ENCODE measurements at regions not wholly inside any gene's neighbourhood (a gene's known extent, or its start where the extent isn't known, plus 50 kb on each side); places are given as distances from the start of the nearest gene placed in this dataset.
A peak's percentile ranks its signal among the peaks of the same experiment; 100 is the strongest.
"Not testable (repeated sequence)": the region's sequence is repeated elsewhere in the genome, so short reads cannot be mapped to it uniquely, and the experiment has no call there.

DNA sequence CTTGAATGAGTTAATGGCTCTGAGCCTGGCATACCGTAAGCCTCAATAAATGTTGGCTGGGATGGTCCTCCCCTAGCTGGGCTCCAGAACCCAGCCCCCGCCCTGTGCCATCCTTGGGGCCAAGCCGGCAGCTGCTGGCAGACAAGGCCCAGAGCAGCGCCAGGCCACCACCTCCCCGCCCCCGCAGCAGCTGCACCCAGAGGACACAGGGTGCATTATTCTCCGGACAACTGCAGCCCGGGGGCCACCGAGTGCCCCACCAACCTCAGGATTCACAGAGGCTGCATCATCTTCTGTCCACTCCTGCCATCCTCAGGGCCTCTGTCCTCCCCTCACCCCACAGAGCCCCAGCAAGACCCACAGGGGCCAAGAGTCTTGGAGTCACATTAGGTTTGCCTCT is 92.7 kb downstream of the NCOR2 start:
- DNase-seq: no peak

DNA sequence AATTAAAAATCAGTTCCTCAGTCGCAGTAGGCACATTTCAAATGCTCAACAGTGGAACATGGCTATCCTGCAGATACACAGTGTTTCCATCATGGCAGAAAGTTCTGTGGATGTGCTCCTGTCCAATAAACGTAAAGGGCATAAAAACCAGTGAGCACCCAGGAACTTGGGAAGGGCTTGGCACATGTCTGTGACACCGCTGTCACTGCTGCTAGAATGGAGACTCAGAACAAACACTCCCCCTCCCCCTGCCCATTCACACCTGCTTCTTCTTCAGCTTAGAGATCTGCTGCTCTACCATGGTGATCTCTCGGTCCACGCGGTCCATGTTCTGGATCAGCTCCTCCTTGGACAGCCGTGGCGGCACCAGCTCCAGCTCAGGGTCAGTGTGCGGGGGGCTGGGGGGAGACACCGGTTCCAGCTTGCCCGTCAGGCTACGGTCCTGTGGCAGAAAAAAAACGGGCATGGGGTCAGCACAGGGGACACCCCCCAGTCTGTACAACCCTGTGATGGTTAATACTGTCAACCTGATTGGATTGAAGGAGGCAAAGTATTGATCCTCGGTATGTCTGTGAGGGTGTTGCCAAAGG is 94.6 kb downstream of the NCOR2 start:
- DNase-seq: no peak

DNA sequence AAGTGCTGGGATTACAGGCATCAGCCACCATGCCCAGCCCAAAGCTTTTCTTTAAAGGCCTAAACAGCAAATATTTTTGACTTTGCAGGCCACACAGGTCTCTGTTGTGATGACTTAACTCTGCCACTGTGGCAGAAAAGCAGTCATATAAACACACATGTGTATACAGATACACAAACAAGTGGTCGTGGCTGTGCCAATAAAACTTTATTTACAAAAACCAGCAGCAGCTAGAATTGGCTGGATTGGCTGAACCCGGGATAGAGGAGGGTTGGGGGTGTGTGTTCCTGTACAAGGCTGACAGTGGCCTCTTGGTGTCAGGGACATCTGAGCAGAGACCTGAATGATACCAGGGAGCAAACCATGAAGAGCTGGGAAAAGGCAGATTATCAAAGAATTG is 95.6 kb downstream of the NCOR2 start:
- DNase-seq: no peak

DNA sequence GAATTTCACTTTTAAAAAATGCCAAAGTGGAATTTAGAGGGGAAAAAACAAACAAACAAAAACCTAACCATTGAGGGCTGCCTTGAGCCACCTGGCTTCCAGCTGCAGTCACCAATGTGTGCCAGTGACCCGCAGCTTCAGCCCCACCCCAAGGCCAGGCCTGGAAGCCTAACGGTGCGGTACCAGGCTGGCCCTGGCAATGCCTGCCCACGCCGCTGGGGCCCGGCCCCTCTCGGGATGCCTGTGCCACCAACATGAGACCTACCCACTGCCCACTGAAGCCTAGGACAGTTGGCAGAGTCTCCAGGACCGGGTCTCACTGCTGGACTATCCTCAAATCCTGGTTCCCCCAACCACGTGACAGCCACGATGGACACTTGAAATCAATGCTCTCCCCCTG is 96.6 kb downstream of the NCOR2 start:
- DNase-seq: no peak

DNA sequence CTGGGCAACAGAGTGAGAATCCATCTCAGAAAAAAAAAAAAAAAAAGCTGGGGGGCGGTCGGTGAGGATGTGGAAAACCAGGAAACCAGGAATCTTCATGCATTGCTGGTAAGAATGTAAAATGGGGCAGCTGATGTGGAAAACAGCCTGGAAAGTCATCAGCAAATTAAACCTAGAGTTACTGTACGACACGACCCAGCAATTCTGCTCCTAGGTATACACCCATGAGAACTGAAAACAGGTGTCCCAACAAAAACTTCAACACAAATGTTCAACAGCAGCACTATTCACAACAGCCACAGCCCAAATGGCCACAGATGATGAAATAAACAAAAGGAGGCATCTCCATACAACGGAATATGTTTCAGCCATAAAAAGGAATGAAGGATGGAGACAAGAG is 97.3 kb downstream of the NCOR2 start:
- DNase-seq: no peak

DNA sequence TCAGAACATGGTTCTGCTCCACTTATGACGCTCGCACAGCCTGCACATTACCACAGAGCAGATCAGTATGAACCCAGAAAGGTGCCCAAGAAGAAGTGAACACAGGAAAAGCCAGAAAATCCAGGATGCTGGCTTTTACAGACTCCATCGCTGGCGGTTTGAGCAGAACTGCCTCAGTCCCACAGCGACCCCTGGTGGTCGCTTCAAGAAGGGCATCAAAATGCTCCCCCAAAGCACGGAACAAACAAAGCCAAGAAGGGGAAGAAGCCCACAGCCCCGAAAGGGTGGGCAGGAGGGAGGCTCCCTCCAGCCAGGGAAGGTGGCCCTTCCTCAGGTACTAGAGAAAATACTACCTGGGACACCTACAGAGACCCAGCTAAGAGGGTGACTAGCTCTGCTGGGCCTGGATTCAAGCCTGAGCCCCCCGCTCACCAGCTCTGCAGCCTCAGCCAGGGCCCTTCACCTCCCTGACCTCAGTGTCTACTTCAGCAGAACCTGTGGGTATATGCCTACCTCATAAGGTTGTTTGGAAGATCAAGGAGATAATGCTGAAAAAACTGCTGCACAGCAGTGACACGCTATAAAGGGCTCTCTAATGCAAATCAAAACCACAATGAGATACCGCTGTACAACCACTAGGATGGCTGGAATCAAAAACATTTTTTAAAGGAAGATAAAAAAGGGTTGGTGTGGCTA is 98.1 kb downstream of the NCOR2 start:
- no peak for DNase-seq

DNA sequence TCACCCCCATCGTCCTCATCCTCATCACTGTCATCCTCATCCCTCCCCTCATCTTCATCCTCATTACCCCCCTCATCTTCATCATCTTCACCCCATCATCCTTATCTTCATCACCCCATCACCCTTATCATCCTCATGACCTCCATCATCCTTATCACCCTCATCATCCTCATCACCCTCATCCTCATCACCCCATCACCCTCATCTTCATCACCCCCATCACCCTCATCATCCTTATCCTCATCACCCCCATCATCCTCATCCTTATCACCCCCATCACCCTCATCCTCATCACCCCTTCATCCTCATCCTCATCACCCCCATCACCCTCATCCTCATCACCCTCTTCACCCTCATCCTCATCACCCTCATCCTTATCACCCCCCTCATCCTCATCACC is 99.9 kb downstream of the NCOR2 start:
- not testable (repeated sequence) for DNase-seq

DNA sequence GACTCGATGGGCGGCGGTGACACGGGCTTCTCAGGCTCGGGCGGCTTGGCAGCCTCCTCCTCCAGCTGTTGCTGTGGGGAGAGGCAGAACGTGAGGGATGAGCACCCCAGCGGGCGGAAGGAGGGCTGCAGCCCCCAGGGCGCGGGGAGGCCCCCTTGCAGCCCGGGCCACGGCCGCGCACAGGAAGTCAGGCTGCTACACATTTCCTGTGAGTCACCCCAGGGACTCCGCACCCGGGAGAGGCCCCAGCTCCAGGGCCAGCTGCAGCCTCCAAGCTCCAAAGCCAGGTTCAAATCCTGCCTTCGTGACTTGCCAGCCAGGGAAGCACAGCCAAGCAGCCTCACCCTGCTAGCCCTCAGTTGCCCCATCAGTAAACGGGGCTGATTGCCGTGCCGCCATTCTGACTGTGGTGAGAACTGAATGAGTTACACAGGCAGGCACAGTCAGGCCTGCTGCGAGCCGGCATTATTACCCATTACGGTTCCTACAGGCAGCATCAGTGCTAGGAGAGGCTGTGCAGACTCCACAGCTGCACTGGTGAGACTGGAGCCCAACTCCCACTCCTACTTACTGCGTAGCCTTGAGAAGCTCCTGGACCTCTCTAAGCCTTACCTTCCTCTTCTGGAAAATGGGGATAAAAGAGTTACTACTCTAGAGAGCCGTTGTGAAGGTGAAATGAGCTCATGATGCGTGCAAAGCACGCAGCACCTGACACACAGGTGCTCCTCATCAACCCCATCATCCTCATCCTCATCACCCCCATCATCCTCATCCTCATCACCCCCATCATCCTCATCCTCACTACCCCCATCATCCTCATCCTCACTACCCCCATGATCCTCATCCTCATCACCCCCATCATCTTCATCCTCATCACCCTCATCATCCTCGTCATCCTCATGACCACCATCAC is 100.9 kb downstream of the NCOR2 start:
- peak; percentile 94 for DNase-seq

DNA sequence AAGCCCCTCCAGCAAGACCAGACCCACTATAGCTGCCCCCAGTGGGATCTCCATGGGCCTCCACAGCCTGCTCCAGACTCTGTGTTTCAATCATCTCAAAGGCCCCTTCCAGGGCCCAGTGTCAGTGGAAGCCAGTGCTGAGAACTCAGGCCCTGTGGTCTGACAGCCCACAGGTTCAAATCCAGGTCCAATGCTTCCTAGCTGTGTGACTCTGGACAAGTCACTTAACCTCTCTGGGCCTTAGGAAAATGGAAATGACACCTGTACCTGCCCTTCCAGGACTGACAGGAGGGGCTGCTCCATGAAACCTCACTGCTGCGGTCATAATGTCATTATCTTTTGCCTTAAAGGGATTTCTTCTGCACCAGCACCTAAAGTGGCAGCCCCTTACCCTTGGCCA is 101.9 kb downstream of the NCOR2 start:
- no peak for DNase-seq

DNA sequence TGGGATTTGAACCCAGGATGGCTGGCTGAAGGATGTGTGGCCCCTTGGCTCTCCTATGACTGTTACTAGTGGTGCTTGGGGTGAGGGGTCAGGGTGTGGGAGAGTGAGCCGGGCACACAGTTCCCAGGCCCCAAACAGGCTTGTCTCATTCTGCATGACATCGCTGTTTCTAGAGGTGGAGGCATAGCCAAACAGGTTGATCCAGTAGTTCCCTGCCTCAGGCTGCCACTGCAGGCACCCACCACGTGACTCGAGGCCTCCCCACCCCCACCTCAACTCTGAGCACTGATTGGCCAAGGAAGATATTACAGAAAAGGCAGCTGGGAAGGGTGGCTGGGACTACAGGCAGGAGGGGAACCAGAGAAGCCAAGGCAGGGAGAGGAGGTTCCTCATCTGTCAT is 102.6 kb downstream of the NCOR2 start:
- DNase-seq: no peak

DNA sequence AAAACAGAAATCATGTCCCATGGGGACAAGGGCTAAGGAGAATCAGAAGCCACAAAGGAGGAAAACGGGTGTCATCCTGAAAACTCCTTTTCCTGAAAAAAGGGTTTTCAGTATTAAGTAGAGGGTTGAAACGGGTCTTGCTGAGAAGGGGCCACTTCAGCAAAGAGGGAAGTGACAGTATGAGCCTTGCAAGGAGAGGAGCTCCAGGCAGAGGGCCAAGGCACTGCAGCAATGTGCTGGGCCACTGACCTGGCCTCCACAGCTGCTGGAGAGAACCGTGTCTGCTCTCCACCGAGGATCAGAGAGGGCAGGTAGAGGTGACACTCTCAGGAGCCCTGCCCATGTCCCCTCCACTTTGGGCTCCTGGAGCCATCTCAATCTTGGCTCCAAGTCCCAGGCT is 103.3 kb downstream of the NCOR2 start:
- DNase-seq: no peak

DNA sequence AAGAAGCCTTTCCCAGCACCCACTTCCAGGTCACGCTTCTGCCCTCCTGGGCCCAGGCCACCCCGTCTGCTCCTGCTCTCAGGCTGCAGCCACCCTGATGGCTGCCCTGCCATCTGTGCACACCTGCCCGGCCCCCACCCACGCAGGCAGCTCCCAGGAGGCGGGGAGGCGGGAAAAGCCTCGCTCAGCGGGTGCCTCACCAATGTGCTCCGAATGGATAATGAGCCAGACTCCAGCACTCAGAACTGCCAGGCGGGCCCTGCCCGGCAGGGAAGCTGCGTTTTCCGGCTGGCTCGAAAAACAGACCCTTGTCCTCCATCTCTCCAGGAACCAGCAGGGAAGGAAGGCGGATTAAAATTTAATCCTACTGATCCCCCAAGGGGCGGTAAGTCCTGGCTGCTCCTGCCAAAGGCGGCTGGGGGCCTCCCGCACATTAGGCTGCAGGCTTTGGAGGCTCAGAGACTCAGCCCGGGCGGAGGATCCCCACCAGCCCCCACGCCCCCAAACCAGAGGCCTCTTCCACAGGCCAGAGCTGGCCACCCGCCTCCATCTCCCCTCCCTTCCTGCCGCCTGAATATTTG is 104.0 kb downstream of the NCOR2 start:
- DNase-seq: no peak

DNA sequence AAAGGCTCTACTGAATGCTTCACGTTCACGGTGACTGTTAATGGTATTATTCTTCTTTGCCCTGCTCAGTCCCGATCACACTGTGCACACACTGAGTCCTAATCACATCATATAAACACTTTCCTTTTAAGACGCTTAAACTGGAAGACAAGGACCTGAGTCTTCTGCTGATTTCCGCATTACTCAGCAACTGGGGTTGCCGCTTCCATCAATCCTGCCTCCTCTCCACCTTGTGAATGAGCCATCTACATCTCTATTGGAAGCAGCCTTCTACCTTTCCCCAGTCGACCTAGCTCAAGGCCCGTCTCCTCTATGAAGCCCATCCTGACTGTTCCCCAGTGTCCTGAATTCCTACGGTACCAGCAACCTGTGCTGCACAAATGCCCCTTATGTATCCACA is 104.7 kb downstream of the NCOR2 start:
- DNase-seq: no peak

DNA sequence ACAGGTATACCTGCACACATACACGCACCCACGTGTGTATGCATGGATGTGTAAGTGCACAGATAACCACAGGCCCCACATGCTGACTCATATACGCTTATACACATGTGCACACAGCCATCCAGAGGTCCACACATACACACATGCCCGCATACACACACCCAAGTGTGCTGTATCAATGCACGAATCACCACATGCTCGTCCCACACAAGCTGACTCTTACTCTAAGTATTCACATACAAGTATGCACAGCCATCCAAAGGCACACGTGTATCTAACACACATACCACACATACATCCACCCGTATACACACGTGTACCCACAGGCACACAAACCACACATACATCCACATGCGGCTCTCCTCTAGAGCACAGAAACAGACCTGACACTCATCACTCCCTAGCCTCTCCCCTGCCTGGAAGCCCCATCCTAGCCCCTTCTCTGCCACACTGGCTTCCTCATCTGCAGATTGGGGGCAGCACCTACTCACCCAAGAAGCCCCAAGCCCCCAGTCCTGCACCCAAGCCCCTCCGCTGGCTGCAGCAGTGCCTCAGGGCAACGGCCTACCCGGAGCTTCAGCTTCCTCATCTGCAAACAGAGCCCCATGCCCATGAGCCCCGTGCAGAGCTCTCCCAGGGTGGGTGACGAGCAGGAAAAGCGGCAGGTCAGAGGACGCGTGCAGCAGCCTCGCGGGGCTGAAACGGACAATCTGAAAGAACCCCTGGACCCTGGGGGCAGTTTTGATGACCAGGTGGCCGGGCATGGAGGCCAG is 105.4 kb downstream of the NCOR2 start:
- DNase-seq: no peak

DNA sequence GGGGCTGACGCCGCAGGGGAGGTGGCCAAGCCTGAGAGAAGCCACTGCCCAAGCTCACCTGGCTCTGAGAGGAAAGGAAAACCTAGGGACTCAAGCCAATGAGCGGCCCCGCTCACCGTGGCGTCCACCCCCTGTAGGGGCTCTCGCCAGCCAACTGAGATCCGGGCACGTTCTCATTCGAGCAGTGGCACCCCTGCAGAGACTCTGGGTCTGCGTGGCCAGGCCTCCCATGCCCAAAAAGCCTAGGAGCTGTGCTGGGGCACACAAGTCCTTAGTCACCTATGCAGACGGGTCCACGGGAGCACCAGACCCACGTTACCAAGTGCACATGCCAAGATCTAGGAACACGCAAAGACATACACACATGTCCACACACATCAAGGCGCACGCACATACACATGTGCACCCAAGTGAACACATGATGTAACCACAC is 106.2 kb downstream of the NCOR2 start:
- no peak for DNase-seq

DNA sequence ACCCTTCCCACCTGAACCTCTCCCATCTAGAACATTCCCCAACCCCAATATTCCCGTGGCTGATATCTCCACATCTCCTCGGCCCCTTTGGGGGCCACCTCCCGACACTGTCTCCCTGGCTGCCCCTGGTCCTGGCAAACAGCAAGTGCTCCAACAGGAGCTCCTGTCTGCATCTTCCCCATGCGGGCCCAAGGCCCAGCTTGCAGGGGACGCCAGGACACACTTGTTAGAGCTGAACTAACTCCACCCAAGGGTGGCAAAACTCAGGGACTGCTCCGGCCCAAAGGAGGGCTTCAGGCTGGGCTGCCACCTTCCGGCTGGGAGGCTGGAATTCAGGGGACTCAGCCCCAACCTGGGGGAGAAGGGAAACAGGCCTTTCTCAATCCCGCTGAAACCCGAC is 106.6 kb downstream of the NCOR2 start:
- no peak for DNase-seq

DNA sequence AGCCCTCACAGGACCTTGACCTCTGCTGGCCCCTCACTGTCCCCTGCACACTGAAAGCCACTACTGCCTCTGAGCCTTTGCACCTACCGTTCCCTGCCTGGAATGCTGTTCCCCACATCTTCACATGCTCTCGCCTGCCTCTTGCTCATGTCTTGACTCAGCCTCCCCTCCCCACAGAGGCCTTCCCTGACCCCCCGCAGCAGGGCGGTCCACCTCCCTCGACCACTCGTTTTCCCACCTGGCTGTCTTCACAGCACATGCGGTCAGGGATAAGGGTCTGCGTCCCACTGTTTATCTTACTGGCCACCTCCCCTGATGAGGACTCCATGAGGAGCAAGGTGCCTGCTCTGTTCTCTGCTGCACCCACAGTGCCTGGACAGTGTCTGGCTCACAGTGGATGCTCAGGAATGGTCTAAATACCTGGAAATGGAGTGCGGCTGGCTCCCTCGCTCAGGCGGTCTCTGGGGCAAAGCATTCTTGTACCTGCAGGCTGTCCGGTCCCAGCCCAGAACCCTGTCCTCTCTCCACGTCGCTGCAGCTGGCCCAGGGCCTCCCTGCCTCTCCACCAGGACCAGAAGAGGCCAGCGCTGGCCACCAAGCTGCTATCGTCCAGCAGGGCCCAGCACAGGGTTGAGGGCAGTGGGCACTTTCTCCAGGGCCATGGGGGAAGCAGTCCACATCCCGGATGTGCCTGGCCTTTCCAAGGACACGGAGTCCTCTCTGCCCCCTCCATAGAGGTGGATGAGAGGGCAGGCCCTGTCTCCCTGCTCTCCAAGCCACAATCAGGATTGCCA is 107.4 kb downstream of the NCOR2 start:
- no peak for DNase-seq

DNA sequence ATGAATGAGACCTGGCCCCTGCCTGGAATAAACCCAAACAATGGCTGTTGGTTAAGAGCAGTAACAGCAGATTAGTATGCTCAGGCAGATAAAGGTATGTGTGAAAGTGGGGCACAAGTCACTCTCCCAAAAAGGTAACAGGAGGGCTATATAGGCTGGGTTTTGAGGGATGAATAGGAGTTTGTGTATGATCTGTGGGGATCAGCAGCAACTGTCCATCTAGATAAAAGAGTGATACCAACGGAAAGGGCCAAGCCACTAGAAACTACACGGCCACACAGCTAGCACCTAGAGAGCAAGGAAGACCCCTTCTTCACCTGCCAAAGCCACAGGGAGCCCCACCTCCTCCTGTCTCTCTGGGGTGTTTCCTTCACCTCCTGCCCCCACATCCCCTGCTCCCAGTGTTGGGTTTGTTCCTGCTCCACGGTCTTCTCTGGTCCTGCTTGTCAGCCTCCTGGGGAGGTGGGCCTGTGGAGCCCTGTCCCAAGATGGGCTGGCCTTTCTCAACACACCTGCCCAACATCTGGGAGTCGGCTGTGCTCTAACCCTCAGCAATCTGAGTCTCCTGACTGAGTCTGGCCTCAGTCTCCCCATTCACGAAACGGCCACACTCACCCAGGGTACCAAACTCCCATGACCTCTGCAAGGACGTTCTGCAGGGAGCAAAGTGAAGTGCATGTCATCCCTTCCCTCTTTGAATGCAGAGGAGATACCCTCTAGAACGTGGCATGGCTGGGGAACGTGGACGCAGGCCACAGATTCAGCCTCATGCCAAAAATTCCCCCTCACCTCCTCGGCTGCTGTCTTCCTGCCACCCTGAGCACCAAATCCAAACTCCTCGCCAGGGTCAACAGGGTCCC is 108.2 kb downstream of the NCOR2 start:
- DNase-seq: no peak

DNA sequence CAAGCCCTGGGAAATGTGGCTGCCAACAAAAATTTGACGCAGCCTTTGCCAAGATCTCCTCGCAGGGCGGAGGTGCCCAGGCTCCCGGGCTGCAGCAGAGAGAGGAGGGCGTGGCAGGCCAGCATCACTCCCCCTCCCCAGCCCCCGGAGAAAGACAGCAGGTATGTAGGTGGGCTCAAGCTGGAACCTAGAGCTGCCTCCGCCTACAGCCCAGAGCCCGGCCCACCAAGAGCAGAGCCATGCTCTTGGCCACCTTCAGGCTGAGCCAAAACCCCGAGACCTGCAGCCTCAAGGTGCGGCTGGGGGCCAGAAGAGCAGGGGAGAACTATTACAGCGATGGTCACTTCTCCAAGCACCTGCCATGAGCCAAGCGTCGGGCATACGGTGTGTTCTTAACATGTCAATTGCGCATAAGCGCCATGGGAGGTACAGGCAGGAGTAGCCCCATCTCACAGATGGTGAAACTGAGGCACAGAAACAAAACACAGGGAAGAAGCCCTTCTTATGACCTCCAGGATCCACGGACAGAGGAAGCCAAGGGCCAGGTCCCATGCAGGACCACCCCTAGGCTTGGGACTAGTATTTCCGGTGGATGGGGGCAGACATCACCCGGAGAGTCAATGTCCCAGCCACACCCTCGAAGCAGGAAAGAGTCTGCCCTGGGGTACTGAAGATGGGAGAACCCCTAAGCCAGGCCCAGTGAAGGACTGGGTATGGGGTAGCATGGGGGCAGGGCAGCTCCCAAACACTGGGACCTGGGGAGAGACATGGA is 109.0 kb downstream of the NCOR2 start:
- DNase-seq: no peak

Data from CD4-positive, alpha-beta T cell treated with Interleukin-15 for 1 hour (primary cell).